SK-N-SH treated with all-trans-retinoic acid at 6 μM for 48 hours (cell line): ENCODE measurements at regions not wholly inside any gene's neighbourhood (a gene's known extent, or its start where the extent isn't known, plus 50 kb on each side); places are given as distances from the start of the nearest gene placed in this dataset.

Source experiments
- ZFP3 ChIP-seq: fragments of 250-450 bp; sonication (Bioruptor Pico); IDR thresholded peaks from 2 replicates; pipeline ENCODE4 v1.5.0; 2020; ENCODE audit warnings: mild to moderate bottlenecking, moderate library complexity
- ZNF8 ChIP-seq: fragments of 450-650 bp; formaldehyde crosslinking; IDR thresholded peaks from 2 replicates; pipeline ENCODE4 v1.5.0; 2020; ENCODE audit warnings: mild to moderate bottlenecking, moderate library complexity
- TF ChIP-seq, protein P1 (sequence below): fragments of 250-450 bp; sonication (Bioruptor Pico); IDR thresholded peaks from 2 replicates; pipeline ENCODE4 v1.8.0; 2020; ENCODE audit warnings: mild to moderate bottlenecking, moderate library complexity, borderline replicate concordance
- TF ChIP-seq, protein P2 (sequence below): fragments of 250-450 bp; sonication (Bioruptor Pico); IDR thresholded peaks from 2 replicates; pipeline ENCODE4 v1.5.0; 2020; ENCODE audit warnings: mild to moderate bottlenecking, moderate library complexity

DNA sequence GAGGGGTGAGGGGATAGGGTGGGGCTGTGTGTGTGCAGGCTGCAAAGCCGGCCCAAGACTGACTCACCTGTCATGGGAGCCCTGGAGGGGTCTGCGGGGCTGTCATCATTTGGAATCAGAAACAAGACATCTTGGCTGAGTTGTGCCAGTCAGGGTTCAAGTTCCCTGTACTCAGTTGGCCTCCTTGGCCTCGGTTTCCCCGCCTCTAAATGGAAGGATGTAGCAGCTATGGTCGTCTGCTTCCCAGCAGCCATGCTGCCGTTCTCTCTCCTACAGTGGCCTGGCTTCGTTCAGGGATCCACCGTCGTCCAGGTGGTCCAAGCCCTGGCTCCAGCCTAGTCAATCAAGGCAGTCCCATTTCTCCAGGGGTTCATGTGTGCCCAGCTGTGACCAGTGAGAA lies 83.6 kb upstream of the PMEPA1 start:
- no peak for TF ChIP-seq ZNF8 (CRISPR knock-in tag)
- TF ChIP-seq, protein P1, sequence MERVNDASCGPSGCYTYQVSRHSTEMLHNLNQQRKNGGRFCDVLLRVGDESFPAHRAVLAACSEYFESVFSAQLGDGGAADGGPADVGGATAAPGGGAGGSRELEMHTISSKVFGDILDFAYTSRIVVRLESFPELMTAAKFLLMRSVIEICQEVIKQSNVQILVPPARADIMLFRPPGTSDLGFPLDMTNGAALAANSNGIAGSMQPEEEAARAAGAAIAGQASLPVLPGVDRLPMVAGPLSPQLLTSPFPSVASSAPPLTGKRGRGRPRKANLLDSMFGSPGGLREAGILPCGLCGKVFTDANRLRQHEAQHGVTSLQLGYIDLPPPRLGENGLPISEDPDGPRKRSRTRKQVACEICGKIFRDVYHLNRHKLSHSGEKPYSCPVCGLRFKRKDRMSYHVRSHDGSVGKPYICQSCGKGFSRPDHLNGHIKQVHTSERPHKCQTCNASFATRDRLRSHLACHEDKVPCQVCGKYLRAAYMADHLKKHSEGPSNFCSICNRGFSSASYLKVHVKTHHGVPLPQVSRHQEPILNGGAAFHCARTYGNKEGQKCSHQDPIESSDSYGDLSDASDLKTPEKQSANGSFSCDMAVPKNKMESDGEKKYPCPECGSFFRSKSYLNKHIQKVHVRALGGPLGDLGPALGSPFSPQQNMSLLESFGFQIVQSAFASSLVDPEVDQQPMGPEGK: no peak
- TF ChIP-seq ZFP3 (CRISPR knock-in tag): no peak
- TF ChIP-seq, protein P2, sequence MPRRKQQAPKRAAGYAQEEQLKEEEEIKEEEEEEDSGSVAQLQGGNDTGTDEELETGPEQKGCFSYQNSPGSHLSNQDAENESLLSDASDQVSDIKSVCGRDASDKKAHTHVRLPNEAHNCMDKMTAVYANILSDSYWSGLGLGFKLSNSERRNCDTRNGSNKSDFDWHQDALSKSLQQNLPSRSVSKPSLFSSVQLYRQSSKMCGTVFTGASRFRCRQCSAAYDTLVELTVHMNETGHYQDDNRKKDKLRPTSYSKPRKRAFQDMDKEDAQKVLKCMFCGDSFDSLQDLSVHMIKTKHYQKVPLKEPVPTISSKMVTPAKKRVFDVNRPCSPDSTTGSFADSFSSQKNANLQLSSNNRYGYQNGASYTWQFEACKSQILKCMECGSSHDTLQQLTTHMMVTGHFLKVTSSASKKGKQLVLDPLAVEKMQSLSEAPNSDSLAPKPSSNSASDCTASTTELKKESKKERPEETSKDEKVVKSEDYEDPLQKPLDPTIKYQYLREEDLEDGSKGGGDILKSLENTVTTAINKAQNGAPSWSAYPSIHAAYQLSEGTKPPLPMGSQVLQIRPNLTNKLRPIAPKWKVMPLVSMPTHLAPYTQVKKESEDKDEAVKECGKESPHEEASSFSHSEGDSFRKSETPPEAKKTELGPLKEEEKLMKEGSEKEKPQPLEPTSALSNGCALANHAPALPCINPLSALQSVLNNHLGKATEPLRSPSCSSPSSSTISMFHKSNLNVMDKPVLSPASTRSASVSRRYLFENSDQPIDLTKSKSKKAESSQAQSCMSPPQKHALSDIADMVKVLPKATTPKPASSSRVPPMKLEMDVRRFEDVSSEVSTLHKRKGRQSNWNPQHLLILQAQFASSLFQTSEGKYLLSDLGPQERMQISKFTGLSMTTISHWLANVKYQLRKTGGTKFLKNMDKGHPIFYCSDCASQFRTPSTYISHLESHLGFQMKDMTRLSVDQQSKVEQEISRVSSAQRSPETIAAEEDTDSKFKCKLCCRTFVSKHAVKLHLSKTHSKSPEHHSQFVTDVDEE (CRISPR knock-in tag): no peak
